NCI-H1417 (cell line): ENCODE measurements at regions not wholly inside any gene's neighbourhood (a gene's known extent, or its start where the extent isn't known, plus 50 kb on each side); places are given as distances from the start of the nearest gene placed in this dataset.

Experiments used
- DNase-seq, 3 experiments: peaks; one replicate each; lab custom pipeline; 2025; lab: John Stamatoyannopoulos, UW

DNA sequence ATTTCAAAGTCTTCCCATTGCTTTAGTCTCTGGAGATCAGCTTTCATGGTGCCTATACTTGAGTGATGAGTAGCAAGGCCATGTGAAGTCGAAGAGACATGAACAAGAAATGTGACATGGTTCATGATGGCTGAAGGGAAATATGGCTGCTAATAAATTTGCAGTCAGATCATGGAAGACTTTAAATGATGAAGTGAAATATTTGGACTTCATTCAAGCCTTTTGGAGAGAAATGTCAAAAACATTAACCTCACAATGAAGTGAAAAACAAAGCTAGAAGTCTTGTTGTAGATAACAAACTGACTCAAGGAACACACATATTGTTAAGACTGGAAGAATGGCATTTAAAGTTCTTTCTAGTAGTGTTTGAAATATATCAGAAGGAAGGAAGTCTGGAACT lies 120.3 kb upstream of the CCDC54 start:
- no peak for DNase-seq

DNA sequence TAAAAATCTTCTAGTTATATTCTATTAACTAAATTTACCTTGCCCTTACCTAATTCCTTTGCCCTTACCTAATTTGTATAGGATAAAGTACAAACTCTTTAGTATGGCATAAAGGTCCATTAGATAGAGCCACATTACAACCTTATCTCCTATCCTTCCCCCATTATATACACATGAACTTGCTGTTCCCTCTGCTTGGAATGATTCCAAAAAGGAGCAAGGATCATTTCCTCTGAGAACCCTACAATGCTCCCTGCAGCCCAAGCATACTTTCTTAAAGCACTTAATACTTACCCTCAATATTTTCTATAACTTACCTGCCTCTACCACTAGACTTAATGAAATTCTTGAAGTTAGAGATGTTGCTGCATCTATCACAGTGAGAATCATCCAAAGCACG lies 118.9 kb upstream of the CCDC54 start:
- no peak for DNase-seq

DNA sequence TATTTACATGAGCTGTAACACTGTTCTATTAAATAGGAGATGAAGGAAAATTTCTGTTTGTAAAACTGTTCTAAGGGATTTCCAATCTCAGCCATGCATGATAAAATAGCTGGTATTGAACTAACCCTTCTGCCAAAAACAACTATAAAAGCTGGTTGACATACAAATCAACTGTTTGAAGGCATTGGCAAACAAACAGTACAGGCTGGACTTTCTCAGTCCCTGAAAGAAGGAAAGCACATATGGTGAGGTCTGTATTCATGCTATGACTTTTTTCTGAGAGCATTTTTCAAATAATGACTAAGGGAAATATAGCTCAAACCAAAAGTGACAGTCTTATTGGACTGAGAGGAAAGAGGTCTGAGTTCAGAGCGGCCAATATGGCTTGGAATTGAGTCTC lies 117.0 kb upstream of the CCDC54 start:
- no peak for DNase-seq

DNA sequence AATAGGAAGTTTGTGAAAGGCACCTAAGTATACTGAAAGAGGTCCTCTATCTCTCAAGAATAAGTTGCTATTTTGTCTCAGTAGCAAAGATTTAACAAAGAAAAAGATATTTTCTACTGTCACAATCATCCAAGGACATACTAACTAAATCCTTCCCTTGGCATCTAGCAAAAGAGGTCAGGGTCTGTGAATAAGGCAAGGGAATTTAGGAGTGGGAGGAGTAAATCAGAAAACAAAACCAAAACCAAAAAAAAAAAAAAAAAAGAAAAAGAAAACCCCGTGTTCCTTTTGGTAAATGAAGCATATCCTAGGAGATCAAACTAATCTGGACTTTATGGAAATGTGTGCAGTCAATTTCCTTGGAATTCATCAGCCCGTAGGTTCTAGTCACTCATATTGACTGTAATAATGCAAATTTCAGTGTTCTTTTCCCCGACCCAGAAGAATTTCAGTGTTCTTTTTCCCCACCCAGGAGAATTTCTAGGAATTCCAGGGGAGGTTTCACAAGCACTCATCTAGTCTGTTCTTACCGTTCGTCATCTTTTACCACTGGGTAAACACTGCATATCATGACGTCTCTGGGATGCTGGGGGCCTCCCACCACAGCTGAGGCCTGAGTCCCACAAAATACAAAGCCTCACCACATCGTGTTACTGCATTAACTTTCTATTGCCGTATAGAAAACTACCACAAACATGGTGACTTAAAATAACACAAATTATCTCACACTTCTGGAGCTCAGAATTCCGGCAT lies 113.8 kb upstream of the CCDC54 start:
- no peak for DNase-seq

DNA sequence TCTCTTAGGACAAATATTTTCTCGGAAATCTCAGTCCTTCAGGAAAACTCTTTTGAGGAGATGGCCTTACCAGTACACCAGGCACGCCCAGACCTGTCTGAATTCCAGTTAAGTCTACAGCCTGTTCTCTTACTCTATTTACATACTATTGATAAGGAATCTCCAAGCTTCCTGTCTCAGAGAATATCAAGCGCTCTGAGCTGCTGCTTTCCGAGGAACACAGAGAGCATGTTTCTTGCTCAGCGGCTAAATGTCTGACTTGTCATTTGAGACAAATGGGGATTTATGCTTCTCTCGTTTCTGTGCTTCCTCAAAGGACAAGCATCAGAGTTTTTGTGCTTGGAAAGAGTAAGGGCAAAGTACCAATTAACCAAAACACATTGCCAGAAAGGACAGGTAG lies 112.4 kb upstream of the CCDC54 start:
- DNase-seq = peak in 1 of 3 experiments; percentile 10

DNA sequence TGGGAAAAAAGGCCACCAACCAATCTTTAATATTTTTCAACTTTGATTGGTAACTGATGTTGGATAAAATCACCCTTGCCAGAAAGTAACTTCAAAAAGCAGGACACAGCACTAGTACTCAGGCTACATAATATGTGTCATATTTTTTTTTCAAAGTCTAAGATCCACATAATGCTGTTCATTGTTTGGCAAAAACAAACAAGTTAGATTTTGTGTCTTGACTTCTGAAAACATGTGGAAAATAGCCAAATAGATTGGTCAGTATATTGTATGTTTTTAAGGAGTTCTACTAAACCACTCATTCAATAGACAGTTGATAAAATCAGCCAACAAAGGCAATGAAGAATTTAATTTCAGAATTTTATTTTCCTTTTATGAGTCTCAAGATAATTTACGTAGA lies 111.7 kb upstream of the CCDC54 start:
- no peak for DNase-seq

DNA sequence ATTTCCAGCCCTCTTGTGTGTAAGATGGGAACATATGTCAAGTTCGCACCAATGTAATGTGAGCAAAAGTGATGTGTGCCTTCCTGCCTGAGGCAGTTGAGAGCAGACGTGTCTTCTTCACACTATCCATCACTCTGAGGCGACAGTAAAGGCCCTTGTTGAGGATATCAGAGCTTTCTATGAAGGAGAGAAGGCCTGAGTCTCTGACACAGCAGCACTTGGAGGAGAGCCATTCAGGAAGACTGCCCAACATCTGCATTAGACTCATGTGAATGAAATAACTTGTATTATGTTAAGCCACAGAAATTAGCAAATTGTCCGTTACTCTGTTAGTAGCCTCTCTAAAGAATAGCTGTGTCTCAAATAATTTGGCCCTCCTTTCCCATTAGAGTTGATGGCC lies 108.8 kb upstream of the CCDC54 start:
- no peak for DNase-seq

DNA sequence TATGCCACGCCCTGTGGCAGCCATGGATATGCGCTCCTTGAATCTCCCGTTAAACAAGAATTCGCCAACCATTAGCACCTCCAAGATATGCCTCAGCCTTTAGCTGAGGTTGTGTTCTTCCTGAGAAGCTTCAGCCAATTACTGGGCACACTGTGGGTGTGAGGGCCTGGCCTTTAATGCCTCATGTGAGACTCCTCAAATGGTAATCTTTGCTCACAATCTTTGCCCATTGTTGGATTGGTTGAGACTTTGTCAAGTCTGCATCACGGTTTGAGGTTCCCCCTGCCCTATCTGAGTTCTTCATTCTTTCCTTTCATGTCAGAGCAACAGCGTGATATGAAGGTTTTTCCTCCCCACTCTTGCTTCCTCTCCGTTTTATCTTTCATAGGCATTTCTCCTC lies 108.1 kb upstream of the CCDC54 start:
- DNase-seq = no peak

DNA sequence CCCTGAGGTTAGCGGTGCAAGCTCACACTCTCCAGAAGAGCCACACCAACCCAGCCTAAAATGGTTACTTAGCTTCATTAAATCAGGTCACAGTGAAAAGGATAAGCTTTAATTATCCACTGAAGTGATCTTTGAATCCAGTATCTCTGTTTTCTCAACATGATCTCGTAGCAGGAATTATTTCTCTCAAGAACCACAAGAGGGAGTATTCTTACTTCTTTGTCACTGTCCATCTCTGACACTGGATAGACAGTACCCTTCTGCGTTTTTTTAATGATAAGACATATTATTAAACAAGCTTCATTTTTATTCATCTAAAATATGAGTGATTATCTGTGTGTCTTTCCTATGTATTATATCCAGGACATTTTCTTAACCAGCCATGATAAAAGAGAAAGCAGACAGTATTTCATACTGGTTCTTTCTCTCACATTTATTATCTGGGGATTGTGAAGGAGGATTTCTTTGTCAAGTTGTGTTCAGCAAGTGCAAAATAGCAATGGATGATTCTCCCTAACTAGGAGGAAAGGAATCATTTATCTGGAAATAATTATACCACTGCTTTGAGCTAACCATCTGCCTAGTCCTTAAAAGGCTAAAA lies 105.4 kb upstream of the CCDC54 start:
- peak in 2 of 3 experiments; percentile 29 to 67 for DNase-seq

DNA sequence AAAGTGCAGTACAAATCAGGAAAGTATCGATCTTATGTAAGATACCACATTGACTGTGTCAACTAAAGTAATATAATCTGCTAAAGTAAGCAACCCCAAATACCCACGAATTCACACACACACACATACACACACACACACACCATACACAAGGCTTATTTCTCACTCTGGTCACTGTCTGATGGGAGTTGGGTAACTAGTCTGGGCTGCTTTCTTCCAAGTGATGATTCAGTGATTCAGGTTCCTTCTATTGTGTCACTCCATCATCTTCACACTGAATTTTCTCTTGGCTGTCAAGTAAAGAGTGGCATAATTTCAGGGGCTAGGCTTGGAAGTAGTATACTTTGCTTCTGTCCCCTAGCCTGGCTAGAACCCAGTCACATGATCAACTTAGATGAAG lies 104.8 kb upstream of the CCDC54 start:
- DNase-seq = no peak

DNA sequence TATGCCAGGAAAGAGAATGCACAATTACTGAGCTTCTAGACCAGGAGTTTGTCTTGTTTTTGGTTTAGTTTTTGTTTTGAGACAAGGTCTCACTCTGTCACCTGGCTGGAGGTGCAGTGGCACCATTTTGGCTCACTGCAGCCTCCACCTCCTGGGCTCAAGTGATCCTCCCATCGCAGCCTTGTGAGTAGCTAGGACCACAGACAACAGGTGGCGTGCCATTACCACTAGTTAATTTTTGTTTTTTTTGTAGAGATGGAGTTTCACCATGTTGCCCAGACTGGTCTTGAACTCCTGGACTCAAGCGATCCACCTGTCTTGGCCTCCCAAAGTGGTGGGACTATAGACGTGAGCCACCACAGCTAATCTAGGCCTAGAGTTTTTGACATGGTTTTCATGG lies 104.4 kb upstream of the CCDC54 start:
- DNase-seq = no peak

DNA sequence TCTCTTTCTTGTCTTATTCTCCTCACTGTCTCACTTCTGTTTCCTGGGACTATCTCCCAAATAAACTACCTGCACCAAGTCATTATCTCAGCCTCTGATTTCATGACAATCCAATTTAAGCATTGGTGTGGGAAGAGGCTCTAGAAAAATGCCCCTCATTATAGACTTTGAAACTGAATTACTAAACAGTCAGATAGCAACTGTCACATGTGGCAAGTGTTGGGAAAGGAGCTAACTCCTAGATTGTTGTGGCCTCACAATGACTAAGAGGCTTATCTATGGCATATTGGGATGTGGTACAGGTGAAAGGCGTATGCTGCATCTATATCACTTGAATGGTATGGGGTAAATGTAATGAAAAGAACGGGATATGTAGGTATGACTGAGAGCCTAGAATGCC lies 103.5 kb upstream of the CCDC54 start:
- no peak for DNase-seq

DNA sequence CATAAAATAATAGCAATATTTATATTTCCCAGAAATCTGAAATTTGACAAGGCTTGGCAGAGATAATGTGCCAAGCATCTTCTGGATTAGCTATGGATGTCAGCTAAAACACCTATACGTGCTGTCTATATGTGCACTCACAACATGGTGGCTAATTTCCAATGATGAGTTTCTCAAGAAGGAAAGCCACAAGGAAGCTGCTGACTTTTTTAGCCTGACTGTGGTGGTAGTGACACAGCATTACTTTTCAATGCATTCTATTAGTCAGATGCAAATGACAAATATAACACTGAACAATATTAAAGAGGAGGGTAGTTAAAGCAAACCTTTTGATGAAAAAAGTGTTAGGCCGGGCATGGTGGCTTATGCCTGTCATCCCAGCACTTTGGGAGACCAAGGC lies 101.7 kb upstream of the CCDC54 start:
- DNase-seq = no peak

DNA sequence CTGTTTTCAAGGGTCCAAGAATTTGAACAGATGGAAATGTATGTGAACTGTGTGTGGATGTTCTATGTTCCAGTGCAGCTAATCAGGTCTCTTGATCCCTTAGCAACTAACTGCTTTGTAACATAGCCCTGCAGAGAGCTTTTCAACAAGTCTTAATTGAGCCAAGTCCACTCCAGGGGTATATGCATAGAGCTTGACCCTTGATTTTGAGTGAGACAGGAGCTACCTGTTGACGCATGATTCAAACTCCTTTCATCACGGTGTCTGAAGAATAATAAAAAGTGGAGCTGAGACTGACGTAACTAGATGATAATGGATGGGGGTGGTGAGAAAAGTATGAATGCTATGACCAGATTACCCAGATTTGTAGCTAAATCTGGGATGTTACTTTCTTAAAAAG lies 93.3 kb upstream of the CCDC54 start:
- DNase-seq = peak in 1 of 3 experiments; percentile 34

DNA sequence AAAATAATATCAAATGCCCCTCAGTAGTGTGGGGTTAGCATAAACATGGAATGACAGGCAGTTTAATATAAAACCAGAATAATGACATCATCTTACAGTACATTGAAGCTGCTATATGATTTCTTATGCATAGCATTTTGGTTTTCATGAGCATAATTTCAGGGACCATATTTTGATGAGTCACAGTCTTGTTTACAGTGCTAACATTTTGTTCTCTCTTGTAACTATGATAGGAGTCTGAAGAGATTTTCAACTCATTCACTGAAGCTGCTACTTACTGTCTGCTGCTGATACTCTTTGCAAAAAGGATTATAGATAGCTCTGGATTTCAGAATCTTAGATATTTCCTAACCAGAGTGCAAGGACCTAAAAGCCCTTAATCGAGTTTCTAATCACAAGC lies 92.6 kb upstream of the CCDC54 start:
- DNase-seq = no peak

DNA sequence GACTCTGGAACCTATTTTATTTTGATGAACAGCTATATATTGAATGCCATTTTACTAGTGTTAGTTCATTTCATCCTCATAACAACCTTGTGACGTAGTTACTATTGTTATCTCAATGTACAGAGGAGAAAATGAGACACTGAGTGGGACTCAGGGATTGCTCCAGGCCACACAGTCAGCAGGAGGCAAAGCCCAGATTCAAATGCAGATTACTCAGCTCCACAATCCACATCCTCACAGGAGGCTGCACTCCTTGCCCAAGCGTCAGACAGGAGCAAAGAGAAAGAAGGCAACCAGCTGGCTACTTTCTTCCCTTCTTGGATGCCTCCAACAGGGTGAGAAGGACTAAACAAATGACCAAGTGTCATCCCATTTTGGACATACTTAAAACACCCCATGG lies 92.0 kb upstream of the CCDC54 start:
- DNase-seq = no peak

DNA sequence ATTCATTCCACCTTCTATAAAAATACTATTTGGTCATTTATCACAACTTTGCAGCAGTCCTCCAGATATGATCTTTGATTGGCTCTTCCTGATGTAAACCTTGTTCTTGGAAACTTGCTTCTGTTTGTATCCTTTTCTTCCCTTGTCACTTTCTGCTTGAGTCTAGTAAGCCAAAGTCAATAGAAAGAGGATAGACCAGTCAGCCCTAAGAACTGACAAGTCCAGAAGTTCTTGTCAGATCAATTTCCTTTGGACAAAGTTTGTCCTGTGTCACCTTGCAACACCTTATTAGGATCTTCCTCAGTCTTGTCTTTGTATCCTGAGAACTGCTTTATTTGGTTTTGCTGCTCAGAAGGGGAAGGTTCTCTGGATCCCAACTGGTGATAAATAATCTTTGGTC lies 87.9 kb upstream of the CCDC54 start:
- DNase-seq = no peak

DNA sequence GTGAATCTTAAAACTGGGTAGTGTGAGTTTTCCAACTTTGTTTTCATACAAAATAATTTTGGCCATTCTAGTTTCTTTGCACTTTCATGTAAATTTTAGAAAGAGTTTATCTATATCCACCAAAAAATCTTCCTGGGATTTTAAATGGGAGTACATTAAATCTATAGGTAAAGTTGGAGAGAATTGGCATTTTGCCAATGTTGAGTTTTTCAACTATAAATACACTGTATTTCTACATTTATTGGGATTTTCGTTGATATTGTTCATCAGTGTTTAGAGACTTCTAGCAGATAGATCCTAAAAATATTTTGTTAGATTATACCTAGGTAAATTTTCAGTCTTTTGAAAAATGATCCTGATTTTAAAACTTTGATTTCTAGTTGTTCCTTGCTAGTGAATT lies 83.1 kb upstream of the CCDC54 start:
- DNase-seq = no peak

DNA sequence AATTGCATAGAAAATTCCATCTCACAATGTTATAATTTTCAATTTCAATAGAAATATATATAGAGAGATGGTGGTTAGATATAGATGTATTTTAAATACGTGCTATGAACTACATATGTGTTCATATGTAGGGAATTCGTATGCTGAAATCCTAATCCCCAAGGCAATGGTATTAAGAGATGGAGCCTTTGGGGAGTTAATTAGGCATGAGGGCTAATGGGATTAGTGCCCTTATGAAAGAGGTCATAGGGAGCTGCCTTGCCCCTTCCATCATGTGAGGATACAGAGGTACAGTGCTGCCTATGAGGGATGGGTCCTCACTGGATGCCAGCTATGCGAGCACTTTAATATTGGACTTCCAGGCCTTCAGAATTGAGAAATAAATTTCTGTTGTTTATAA lies 79.6 kb upstream of the CCDC54 start:
- no peak for DNase-seq

DNA sequence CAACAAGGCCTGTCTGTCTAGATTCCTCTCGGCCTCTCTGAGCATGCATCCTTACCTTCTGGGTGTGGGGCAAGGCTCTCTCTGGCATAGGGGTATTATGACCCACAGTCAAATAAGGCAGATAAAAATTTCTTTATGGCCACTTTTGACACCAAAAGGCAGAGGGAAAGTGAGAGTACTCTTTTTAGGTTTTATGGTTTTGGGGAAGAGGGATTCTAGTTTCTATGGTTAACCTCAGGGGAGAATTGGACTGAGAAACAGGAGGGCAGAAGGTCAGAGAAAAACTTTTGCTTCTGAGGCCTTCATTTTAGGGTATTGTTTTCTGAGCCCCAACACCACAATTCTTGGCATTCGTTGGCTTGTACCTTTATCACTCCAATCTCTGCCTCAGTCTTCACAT lies 70.0 kb upstream of the CCDC54 start:
- DNase-seq = no peak

DNA sequence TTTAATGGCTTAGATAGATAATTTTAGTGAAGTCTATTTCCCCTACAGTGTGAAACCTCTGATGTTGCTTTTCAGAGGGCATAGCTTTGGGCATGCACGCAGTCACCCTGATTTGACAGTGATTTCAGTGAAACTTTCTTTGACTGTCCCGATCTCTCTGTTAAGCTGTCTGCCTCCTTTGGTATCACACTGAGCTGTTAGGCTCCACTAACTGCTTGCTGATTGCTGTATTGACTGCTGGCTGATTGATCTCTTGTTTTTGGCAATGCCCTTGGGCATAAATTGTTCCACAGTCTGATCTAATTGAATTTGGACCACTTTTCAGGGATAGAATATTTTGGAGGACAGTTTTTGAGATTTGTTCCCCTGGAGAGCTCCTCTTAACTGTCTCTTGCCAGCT lies 68.5 kb upstream of the CCDC54 start:
- no peak for DNase-seq

DNA sequence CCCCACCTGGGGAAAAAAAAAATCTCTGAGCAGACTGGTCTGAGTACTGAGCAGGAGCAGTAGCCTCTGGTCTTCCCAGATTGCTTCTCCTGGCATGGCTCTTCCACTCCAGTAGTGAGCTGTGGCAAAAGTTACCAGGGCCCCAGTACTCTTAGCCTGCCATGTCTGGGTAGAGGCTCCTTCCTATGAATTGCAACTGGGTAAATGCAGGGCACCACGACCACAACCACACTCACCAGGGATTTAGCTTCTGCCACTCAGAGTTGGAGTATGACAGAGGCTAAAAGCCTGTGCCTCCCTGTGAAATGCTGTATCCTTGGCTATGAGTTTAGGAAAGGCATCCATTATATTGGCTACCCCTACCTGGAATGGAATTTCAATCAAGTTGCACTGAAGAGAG lies 67.9 kb upstream of the CCDC54 start:
- no peak for DNase-seq

DNA sequence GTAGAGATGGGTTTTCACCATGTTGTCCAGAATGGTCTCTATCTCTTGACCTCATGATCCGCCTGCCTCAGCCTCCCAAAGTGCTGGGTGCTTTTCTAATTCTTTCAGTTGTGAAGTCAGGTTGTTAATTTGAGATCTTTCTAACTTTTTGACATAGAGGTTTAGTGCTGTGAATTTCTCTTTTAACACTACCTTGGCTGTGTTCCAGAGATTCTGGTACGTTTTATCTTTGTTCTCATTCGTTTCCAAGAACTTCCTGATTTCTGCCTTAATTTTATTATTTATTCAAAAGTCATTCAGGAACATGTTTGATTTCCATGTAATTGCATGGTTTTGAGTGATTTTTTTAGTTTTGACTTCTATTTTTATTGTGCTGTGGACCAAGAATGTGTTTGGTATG lies 63.5 kb upstream of the CCDC54 start:
- no peak for DNase-seq

DNA sequence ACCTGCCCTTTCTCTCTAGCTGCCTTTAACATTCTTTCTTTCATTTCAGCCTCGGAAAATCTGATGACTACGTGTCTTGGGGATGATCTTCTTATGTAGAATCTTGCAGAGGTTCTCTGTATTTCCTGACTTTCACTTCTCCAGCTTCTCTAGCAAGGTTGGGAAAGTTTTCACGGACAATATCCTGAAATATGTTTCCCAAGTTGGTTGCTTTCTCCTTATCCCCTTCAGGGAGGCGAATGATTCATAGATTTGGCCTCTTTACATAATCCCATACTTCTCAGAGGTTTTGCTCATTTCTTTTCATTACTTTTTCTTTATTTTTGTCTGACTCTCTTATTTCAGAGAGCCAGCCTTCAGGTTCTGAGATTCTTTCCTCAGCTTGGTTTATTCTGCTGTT lies 62.1 kb upstream of the CCDC54 start:
- no peak for DNase-seq
